ENCODE measurements at regions not wholly inside any gene's neighbourhood (a gene's known extent, or its start where the extent isn't known, plus 50 kb on each side); places are given as distances from the start of the nearest gene placed in this dataset.

- TF ChIP-seq, protein P1, sequence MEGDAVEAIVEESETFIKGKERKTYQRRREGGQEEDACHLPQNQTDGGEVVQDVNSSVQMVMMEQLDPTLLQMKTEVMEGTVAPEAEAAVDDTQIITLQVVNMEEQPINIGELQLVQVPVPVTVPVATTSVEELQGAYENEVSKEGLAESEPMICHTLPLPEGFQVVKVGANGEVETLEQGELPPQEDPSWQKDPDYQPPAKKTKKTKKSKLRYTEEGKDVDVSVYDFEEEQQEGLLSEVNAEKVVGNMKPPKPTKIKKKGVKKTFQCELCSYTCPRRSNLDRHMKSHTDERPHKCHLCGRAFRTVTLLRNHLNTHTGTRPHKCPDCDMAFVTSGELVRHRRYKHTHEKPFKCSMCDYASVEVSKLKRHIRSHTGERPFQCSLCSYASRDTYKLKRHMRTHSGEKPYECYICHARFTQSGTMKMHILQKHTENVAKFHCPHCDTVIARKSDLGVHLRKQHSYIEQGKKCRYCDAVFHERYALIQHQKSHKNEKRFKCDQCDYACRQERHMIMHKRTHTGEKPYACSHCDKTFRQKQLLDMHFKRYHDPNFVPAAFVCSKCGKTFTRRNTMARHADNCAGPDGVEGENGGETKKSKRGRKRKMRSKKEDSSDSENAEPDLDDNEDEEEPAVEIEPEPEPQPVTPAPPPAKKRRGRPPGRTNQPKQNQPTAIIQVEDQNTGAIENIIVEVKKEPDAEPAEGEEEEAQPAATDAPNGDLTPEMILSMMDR (IDR thresholded peaks at IDR 0.05; ENCODE audit: insufficient read depth, low read length, poor library complexity, severe bottlenecking): no peak
- no peaks in the 10 kb centered on the region for H3K27me3 ChIP-seq (replicated peaks; ENCODE audit: control insufficient read depth, insufficient read depth, low read length)
- no peak for DNase-seq (ENCODE audit: extremely low read depth, insufficient read length)
- H3K4me3 ChIP-seq (replicated peaks; ENCODE audit: low read depth, low read length): no peak overlapping the region
- no peaks in the 10 kb centered on the region for H3K36me3 ChIP-seq (ENCODE audit: control insufficient read depth, insufficient read depth, low read length)
These were observed 346.2 kb upstream of the IMPG1 start for GRCh38 chr6:76418560-76419223.

GRCh38 chr6:76416821-76417605 lies 344.6 kb upstream of the IMPG1 start:
- Histone ChIP-seq H3K36me3 (ENCODE audit: control insufficient read depth, insufficient read depth, low read length) (no peaks in the 10 kb centered on the region), H3K4me3 (replicated peaks; ENCODE audit: low read depth, low read length) (no peak overlapping the region), H3K27me3 (replicated peaks; ENCODE audit: control insufficient read depth, insufficient read depth, low read length) (no peaks in the 10 kb centered on the region)
- DNase-seq (ENCODE audit: extremely low read depth, insufficient read length): no peak
- TF ChIP-seq, protein P1 (IDR thresholded peaks at IDR 0.05; ENCODE audit: insufficient read depth, low read length, poor library complexity, severe bottlenecking): no peak

- TF ChIP-seq, protein P1 (IDR thresholded peaks at IDR 0.05; ENCODE audit: insufficient read depth, low read length, poor library complexity, severe bottlenecking): no peak
- DNase-seq (ENCODE audit: extremely low read depth, insufficient read length): no peak
- Histone ChIP-seq H3K36me3 (ENCODE audit: control insufficient read depth, insufficient read depth, low read length) (no peaks in the 10 kb centered on the region), H3K27me3 (replicated peaks; ENCODE audit: control insufficient read depth, insufficient read depth, low read length) (no peaks in the 10 kb centered on the region), H3K4me3 (replicated peaks; ENCODE audit: low read depth, low read length) (no peak overlapping the region)
These were observed 330.6 kb upstream of the IMPG1 start for GRCh38 chr6:76403064-76403463.

GRCh38 chr6:76397966-76398365 lies 325.5 kb upstream of the IMPG1 start:
- Histone ChIP-seq H3K4me3 (replicated peaks; ENCODE audit: low read depth, low read length) (no peak overlapping the region), H3K27me3 (replicated peaks; ENCODE audit: control insufficient read depth, insufficient read depth, low read length) (no peaks in the 10 kb centered on the region), H3K36me3 (ENCODE audit: control insufficient read depth, insufficient read depth, low read length) (no peaks in the 10 kb centered on the region)
- TF ChIP-seq, protein P1 (IDR thresholded peaks at IDR 0.05; ENCODE audit: insufficient read depth, low read length, poor library complexity, severe bottlenecking): no peak
- no peak for DNase-seq (ENCODE audit: extremely low read depth, insufficient read length)

- no peaks in the 10 kb centered on the region for H3K36me3 ChIP-seq (ENCODE audit: control insufficient read depth, insufficient read depth, low read length)
- no peaks in the 10 kb centered on the region for H3K27me3 ChIP-seq (replicated peaks; ENCODE audit: control insufficient read depth, insufficient read depth, low read length)
- no peak overlapping the region for H3K4me3 ChIP-seq (replicated peaks; ENCODE audit: low read depth, low read length)
- DNase-seq (ENCODE audit: extremely low read depth, insufficient read length): no peak
- TF ChIP-seq, protein P1 (IDR thresholded peaks at IDR 0.05; ENCODE audit: insufficient read depth, low read length, poor library complexity, severe bottlenecking): no peak
These were observed 309.7 kb upstream of the IMPG1 start for GRCh38 chr6:76382201-76382600.
